SJSA1 (cell line): ENCODE measurements at regions not wholly inside any gene's neighbourhood (a gene's known extent, or its start where the extent isn't known, plus 50 kb on each side); places are given as distances from the start of the nearest gene placed in this dataset.

Experiments
- DNase-seq, 2 experiments: peaks; one replicate each; pipeline ENCODE4 v3.0.0-alpha.2; 2015 to 2020; ENCODE audit warnings: low spot score in 2 of 2, low read depth in 1 of 2
- H3K27ac ChIP-seq: fragments of 250-450 bp; sonication (Bioruptor Pico); 2 replicates; pipeline ENCODE4 v1.5.1; 2020; ENCODE audit warnings: mild to moderate bottlenecking, moderate library complexity
- H3K27me3 ChIP-seq: fragments of 250-450 bp; sonication (Bioruptor Pico); replicated peaks from 2 replicates; pipeline ENCODE4 v1.5.1; 2020; ENCODE audit warnings: mild to moderate bottlenecking, moderate library complexity
- H3K36me3 ChIP-seq: fragments of 250-450 bp; sonication (Bioruptor Pico); 2 replicates; pipeline ENCODE4 v1.5.1; 2020; ENCODE audit warnings: mild to moderate bottlenecking
- H3K4me1 ChIP-seq: fragments of 250-450 bp; sonication (Bioruptor Pico); replicated peaks from 2 replicates; pipeline ENCODE4 v1.6.1; 2021; ENCODE audit warnings: mild to moderate bottlenecking
- H3K4me3 ChIP-seq: fragments of 250-450 bp; sonication (Bioruptor Pico); 2 replicates; pipeline ENCODE4 v1.5.1; 2020; ENCODE audit warnings: mild to moderate bottlenecking
- H3K9me3 ChIP-seq: fragments of 250-450 bp; sonication (Bioruptor Pico); replicated peaks from 2 replicates; pipeline ENCODE4 v1.5.1; 2020; ENCODE audit warnings: mild to moderate bottlenecking

DNA sequence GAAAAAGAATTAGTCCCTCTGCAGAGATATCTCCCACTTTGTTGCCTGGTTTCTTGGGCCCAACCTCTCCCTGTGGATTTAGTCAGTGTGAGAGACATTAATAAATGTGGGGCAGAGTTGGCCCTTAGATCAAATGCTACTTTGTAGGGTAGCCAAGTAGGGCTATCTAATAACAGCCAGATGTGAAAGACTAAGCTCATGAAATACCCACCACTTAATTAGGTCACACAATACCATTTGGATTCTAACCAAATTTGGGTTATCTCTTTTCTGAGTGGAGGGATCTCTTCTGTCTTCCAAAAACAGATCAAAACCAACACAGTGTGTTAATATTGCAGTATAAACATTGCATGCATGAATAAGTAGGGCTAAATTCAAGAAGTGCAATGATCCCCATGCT is 626.8 kb upstream of the ZEB2 start:
- Histone ChIP-seq H3K27me3 (no peaks in the 10 kb centered on the region), H3K9me3 (no peaks in the 10 kb centered on the region), H3K27ac (no peak overlapping the region), H3K36me3 (no peaks in the 10 kb centered on the region), H3K4me3 (no peak overlapping the region), H3K4me1 (no peaks in the 10 kb centered on the region)
- DNase-seq = no peak

DNA sequence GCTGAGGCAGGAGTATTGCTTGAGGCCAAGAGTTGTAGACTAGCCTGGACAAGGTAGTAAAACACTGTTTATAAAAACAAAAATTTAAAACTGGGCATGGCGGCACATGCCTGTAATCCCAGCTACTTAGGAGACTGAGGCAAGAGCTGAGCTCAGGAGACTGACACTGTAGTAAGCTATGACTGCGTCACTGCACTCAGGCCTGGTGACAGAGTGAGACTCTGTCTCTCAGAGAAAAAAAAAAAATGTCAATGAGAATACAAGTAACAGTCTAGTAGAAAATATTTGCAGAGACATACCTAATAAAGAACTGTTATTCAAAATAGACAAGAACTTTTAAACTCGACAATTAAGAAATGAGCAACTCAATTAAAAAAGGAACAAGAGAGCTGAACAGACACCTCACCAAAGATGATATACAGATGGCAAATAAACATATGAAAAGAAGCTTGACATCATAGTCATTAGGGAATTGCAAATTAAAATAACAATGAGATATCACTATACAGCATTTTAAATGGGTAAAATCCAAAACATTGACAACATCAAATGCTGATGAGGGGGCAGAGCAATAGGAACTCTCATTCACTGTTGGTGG is 624.3 kb upstream of the ZEB2 start:
- no peaks in the 10 kb centered on the region for H3K36me3 ChIP-seq
- H3K27ac ChIP-seq = no peak overlapping the region
- no peaks in the 10 kb centered on the region for H3K4me1 ChIP-seq
- no peaks in the 10 kb centered on the region for H3K27me3 ChIP-seq
- DNase-seq = no peak
- no peaks in the 10 kb centered on the region for H3K9me3 ChIP-seq
- no peak overlapping the region for H3K4me3 ChIP-seq

DNA sequence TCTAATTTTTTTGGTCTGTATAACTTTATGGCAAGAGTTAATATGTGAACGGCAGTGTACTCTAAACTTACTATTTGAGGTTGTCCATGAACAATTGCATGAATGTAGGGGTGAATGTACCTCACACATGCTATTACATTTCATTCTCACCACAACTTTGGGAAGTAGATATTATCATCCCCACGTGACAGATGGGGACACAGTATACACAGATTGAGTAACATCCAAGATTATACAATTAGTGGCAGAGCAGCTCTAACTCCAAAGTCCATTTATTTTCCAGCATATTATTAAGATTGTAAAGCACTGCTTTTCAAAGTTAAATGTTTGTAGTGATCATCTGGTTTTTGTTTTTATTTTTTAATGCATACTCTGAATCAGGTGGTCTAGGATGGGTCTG is 622.1 kb upstream of the ZEB2 start:
- Histone ChIP-seq H3K36me3 (no peaks in the 10 kb centered on the region), H3K27me3 (no peaks in the 10 kb centered on the region), H3K9me3 (no peaks in the 10 kb centered on the region), H3K4me1 (no peaks in the 10 kb centered on the region), H3K4me3 (no peak overlapping the region), H3K27ac (no peak overlapping the region)
- DNase-seq = no peak

DNA sequence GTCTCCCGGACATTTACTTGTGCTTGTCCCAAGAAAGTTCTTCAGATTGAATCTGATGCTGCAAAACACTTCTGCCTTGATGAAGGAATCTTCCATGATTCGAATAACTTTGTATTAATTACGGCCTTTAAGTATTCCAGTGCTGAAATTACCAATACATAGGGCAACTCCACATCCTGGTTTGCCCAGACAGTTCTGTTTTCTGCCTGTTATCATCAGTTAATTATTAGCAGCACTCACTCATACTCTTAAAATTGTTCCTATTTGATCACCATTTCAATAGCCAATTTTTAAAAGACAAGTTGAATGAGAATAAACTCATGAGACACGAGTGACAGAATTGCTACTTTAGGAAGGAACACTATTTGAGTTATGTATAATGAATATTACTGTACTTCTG is 620.7 kb upstream of the ZEB2 start:
- Histone ChIP-seq H3K9me3 (no peaks in the 10 kb centered on the region), H3K27me3 (no peaks in the 10 kb centered on the region), H3K4me1 (no peaks in the 10 kb centered on the region), H3K27ac (no peak overlapping the region), H3K36me3 (no peaks in the 10 kb centered on the region), H3K4me3 (no peak overlapping the region)
- DNase-seq = no peak

DNA sequence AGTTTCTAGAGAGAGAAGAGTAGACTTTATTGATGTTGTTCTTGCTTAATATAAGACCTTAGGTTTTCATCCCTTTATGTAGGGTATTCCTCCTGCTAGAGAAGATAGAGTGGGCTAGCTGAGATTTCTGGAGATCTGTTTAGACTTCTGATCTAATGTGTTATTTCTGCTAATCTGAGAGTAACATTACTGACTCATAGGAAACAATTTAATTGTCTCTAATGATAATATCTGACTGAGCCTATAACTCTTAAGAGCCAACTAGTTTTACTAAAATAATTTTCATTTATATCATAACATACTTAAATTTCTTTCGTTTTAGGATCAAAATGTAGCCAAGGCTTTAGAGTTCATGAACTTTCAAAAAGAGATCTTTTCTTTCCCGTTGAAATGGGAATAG is 618.7 kb upstream of the ZEB2 start:
- Histone ChIP-seq H3K4me1 (no peaks in the 10 kb centered on the region), H3K9me3 (no peaks in the 10 kb centered on the region), H3K36me3 (no peaks in the 10 kb centered on the region), H3K27ac (no peak overlapping the region), H3K27me3 (no peaks in the 10 kb centered on the region), H3K4me3 (no peak overlapping the region)
- no peak for DNase-seq

DNA sequence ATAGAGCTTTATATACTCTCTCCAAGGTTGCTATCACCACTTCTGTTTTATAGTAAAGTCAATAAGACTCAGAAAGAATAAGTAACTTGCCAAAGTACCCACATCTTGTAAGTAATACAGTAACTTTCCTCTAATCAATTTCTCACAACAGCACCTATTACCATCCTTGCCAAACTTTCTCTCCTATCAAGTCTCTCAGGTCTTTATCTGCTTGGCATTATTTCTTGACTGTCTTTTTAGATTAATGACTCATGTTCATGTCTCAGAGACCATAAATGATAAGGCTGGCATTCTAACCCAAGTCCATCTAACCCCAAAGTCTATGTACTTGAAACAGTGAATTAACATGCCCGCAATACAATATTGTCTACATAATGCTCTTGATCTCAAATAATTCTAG is 618.0 kb upstream of the ZEB2 start:
- Histone ChIP-seq H3K4me3 (no peak overlapping the region), H3K36me3 (no peaks in the 10 kb centered on the region), H3K9me3 (no peaks in the 10 kb centered on the region), H3K27ac (no peak overlapping the region), H3K4me1 (no peaks in the 10 kb centered on the region), H3K27me3 (no peaks in the 10 kb centered on the region)
- no peak for DNase-seq

DNA sequence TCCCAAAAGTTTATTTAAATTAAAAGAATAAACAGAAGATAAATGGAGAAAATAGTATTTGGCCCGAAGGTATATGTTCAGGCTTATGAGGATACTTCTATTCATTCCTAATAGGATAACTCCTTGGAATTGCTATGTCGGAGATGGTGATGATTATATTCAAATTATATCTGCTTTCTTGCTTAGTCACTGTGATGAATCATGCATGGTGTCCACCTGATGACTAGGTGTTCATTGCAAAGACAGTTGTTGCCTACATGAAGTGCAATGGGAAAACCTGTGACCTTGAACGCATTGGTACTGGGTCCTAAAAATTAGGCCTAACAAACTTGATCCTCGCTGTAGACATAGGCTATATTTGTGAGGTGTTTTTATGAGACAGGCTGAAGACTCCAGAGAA is 617.3 kb upstream of the ZEB2 start:
- no peaks in the 10 kb centered on the region for H3K9me3 ChIP-seq
- no peaks in the 10 kb centered on the region for H3K27me3 ChIP-seq
- no peaks in the 10 kb centered on the region for H3K4me1 ChIP-seq
- H3K27ac ChIP-seq = no peak overlapping the region
- no peak for DNase-seq
- no peak overlapping the region for H3K4me3 ChIP-seq
- H3K36me3 ChIP-seq = no peaks in the 10 kb centered on the region

DNA sequence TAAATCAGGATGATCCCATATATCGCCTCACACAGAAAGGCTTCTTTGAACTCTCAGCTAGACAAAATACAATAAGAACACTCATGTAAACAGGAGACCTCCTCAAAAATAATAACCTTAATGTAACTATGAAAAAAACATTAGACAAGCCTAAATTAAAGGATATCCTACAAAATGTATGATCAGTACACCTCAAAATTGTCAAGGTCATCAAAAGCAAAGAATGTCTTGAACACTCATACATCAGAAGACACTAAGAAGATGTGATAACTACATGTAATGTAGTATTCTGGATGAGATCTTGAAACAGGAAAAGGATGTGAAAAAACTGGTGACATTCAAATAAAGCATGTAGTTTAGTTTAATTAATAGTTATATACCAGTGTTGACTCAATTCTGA is 616.8 kb upstream of the ZEB2 start:
- no peak overlapping the region for H3K4me3 ChIP-seq

DNA sequence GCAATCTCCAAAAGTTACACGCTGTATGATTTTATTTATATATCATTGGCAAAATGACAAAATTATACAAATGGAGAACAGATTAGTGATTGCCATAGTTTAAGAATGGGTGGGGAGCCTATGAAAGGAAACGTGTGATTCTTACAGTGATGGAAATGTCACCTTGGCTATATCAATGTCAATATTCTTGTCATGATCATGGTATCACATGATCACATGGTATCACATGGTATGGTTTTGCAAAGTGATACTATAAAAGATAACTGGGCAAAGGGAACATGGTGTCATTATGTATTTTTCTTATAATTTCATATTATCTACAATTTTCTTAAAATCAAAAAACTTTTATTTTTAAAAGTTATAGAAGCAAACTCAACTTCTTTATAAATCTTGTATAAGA is 606.2 kb upstream of the ZEB2 start:
- H3K4me3 ChIP-seq = no peak overlapping the region
- H3K27me3 ChIP-seq = no peaks in the 10 kb centered on the region
- H3K36me3 ChIP-seq = no peaks in the 10 kb centered on the region
- H3K4me1 ChIP-seq = no peaks in the 10 kb centered on the region
- H3K27ac ChIP-seq = no peak overlapping the region
- H3K9me3 ChIP-seq = no peaks in the 10 kb centered on the region
- DNase-seq = no peak

More for the DNA sequence above, 616.8 kb upstream of the ZEB2 start:
- Histone ChIP-seq H3K27ac (no peak overlapping the region), H3K36me3 (no peaks in the 10 kb centered on the region), H3K4me1 (no peaks in the 10 kb centered on the region), H3K9me3 (no peaks in the 10 kb centered on the region), H3K27me3 (no peaks in the 10 kb centered on the region)
- DNase-seq = no peak

DNA sequence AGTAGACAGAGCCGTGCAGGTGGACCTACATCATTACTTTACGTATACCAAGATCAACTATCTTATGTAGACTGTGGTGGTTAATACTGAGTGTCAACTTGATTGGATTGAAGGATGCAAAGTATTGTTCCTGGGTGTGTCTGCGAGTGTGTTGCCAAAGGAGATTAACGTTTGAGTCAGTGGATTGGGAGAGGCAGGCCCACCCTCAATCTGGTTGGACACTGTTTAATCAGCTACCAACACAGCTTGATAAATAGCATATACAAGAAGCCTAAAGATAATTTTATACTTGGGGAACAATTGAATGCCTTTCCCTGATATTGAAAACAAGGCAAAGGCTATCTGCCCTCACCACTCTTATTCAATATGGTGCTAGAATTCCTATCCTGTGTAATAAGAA is 604.2 kb upstream of the ZEB2 start:
- Histone ChIP-seq H3K27ac (no peak overlapping the region), H3K4me1 (no peaks in the 10 kb centered on the region), H3K4me3 (no peak overlapping the region), H3K27me3 (no peaks in the 10 kb centered on the region), H3K36me3 (no peaks in the 10 kb centered on the region), H3K9me3 (no peaks in the 10 kb centered on the region)
- DNase-seq = no peak

DNA sequence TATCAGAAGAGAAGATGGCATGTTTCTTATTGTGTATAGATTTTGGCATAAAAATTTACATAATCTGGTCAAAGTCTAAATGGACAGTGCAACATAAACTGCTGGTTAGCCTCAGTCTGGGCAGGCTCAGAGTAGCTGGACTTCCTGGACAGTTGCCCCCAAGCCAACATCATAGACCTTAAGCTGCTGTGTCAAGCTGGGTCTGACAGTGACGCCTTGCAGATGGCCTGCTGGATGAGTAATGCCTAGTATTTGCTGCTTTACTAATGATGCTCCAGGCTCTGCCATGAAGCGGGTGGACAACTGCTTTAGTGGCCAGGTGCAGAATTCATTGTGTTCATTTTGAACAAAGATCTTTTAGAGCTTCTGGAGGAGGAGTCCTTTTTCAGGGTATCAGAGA is 603.7 kb upstream of the ZEB2 start:
- no peak overlapping the region for H3K27ac ChIP-seq
- H3K9me3 ChIP-seq = no peaks in the 10 kb centered on the region
- no peak overlapping the region for H3K4me3 ChIP-seq
- H3K4me1 ChIP-seq = no peaks in the 10 kb centered on the region
- no peaks in the 10 kb centered on the region for H3K27me3 ChIP-seq
- no peak for DNase-seq
- no peaks in the 10 kb centered on the region for H3K36me3 ChIP-seq

DNA sequence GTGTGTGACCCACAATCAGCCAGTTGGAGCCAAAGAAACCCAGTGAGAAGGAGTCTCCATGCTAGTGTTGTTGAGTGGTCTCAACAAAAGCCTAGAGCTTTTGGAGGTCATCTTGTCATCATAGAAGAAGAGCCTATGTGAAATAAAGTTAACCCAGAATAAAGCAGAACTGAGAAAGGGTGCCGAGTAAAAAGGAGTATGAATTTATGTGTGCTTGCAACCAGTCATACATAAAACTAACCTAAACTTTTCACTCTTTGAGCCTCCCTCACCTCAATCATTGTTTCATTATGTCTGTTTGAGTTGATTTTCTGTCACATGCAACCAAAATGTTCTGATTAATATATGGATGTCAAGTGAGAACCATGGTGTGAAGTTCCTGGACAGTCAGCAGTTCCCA is 599.3 kb upstream of the ZEB2 start:
- Histone ChIP-seq H3K9me3 (no peaks in the 10 kb centered on the region), H3K4me1 (0 out of 2 replicates have a peak, but pooled peaks cover 4% of the 10 kb centered on the region), H3K27me3 (no peaks in the 10 kb centered on the region), H3K4me3 (no peak overlapping the region), H3K27ac (no peak overlapping the region), H3K36me3 (no peaks in the 10 kb centered on the region)
- no peak for DNase-seq

DNA sequence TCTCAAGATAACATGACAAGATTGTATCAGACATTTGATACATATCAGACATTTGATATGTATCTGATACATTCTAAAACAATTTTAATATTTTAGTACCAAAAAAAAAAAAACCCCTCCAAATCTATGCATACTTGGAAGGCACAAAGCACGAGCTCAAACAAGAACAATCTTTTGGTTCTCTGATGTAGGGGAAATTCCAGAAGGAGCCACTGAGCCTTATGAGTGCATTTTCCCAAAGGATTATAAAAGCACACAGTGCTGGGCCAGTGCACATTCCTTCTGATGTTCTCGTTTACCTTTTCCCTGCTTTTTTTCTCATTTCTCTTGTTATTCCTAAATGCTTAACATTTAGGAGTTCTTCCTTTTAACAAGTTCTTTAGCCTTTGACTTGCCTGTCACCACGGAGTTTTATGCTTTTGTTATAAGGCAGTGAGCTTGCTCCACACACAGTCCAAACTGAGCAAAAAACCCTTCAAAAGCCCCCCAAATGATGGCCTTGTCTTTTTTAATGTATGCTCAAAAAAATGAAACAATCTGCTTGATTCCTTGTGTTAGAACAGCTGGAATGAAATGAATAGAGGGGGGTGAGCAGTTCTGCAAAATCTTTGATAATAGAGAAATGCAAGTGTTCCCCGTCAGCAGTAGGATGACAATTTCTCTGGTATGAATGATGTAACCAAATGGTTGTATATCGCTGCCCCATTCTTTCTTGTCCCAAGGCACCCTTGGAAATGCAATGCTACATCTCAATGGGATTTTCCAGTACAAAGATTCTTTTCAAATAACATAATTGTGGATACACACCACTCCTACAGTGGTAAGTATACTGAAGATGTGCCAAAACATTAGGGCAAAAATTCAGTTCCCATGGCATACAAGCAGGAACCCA is 597.2 kb upstream of the ZEB2 start:
- no peaks in the 10 kb centered on the region for H3K27me3 ChIP-seq
- H3K4me1 ChIP-seq = 0 out of 2 replicates have a peak, but pooled peaks cover 4% of the 10 kb centered on the region
- H3K27ac ChIP-seq = no peak overlapping the region
- no peaks in the 10 kb centered on the region for H3K36me3 ChIP-seq
- H3K9me3 ChIP-seq = no peaks in the 10 kb centered on the region
- no peak for DNase-seq
- H3K4me3 ChIP-seq = no peak overlapping the region

DNA sequence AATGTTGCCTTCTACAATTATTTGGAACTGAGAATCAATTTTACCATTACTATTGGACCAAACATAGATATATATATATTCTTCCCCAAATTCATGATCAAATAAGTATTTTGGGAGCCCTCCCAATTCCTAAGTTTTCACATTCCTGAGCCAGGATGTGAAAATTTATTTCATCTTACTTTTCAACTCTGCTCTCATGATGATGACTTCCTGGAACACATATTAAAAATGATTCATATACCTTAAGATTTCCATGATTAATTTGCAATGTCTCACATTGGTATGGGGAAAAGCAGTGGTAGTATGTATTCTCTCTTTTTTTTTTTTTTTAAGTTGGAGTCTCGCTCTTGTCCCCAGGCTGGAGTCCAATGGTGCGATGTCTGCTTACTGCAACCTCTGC is 596.1 kb upstream of the ZEB2 start:
- Histone ChIP-seq H3K9me3 (no peaks in the 10 kb centered on the region), H3K4me3 (no peak overlapping the region), H3K27me3 (no peaks in the 10 kb centered on the region), H3K4me1 (peaks cover 6% of the 10 kb centered on the region), H3K36me3 (no peaks in the 10 kb centered on the region), H3K27ac (no peak overlapping the region)
- no peak for DNase-seq
